Thoracic aorta (tissue), 2 donors: ENCODE measurements at regions not wholly inside any gene's neighbourhood (a gene's known extent, or its start where the extent isn't known, plus 50 kb on each side); places are given as distances from the start of the nearest gene placed in this dataset.

Experiments
- ATAC-seq: fragments of 150-250 bp; one replicate; pipeline ENCODE4 v1.8.0; 2017; ENCODE audit warnings: low read depth; ENCODE audit not compliant: insufficient number of reproducible peaks, low FRiP score
- DNase-seq: peaks from one replicate; pipeline ENCODE4 v3.0.0-alpha.2; 2020; ENCODE audit warnings: low spot score
- H3K27ac ChIP-seq, 2 donors: fragments of 200-600 bp; sonication (generic); 1 replicate in 1 of 2; 2 replicates in 1 of 2; pipeline ENCODE4 v1.5.1; 2016; ENCODE audit warnings: mild to moderate bottlenecking in 2 of 2, moderate library complexity in 2 of 2
- H3K27me3 ChIP-seq: fragments of 200-600 bp; sonication (generic); replicated peaks from 2 replicates; pipeline ENCODE4 v1.6.0; 2016; ENCODE audit warnings: mild to moderate bottlenecking; ENCODE audit not compliant: insufficient read depth
- H3K36me3 ChIP-seq: fragments of 200-600 bp; sonication (generic); one replicate; pipeline ENCODE4 v1.5.1; 2016
- H3K4me1 ChIP-seq, 2 donors: fragments of 200-600 bp; sonication (generic); 1 replicate in 1 of 2; 2 replicates in 1 of 2; pipeline versions ENCODE4 v1.5.1 to v1.6.0; 2016; ENCODE audit warnings: low read depth in 2 of 2, mild to moderate bottlenecking in 1 of 2; ENCODE audit not compliant: control insufficient read depth in 1 of 2
- H3K4me3 ChIP-seq: fragments of 200-600 bp; sonication (generic); 2 replicates; pipeline ENCODE4 v1.5.1; 2016; ENCODE audit warnings: mild to moderate bottlenecking
- H3K9me3 ChIP-seq: fragments of 200-600 bp; sonication (generic); 2 replicates; pipeline ENCODE4 v1.5.1; 2016
- TF ChIP-seq, protein P1 (sequence below): fragments of 200-600 bp; sonication (generic); IDR thresholded peaks from one replicate; pipeline ENCODE4 v1.5.1; 2019; ENCODE audit warnings: antibody characterized with exemption

DNA sequence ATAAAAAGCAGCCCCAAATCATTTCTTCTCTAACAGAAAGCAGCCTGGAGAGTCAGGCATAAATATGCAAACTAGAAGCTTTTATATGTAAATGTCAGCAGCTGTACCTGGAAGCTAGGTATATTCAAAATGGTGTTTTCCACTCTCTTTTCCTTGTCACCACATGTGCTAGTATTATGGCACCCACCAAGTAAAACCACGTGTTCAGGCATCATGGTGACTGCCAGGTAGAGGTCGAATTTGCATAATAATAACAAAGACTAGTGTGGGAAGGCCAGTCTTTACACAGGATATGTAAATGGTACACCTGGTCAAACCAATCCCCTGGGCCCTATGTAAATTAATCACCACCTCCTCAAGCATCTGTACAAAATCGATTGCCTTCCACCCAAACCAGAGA, 124.0 kb downstream of the MMUT start:
- DNase-seq = no peak
- ATAC-seq = no peak
- Histone ChIP-seq H3K36me3 (no peaks in the 10 kb centered on the region), H3K4me1 (no peaks in the 10 kb centered on the region), H3K4me3 (no peak overlapping the region), H3K27me3 (no peaks in the 10 kb centered on the region), H3K27ac (no peak overlapping the region), H3K9me3 (no peaks in the 10 kb centered on the region)
- TF ChIP-seq, protein P1, sequence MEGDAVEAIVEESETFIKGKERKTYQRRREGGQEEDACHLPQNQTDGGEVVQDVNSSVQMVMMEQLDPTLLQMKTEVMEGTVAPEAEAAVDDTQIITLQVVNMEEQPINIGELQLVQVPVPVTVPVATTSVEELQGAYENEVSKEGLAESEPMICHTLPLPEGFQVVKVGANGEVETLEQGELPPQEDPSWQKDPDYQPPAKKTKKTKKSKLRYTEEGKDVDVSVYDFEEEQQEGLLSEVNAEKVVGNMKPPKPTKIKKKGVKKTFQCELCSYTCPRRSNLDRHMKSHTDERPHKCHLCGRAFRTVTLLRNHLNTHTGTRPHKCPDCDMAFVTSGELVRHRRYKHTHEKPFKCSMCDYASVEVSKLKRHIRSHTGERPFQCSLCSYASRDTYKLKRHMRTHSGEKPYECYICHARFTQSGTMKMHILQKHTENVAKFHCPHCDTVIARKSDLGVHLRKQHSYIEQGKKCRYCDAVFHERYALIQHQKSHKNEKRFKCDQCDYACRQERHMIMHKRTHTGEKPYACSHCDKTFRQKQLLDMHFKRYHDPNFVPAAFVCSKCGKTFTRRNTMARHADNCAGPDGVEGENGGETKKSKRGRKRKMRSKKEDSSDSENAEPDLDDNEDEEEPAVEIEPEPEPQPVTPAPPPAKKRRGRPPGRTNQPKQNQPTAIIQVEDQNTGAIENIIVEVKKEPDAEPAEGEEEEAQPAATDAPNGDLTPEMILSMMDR = no peak

DNA sequence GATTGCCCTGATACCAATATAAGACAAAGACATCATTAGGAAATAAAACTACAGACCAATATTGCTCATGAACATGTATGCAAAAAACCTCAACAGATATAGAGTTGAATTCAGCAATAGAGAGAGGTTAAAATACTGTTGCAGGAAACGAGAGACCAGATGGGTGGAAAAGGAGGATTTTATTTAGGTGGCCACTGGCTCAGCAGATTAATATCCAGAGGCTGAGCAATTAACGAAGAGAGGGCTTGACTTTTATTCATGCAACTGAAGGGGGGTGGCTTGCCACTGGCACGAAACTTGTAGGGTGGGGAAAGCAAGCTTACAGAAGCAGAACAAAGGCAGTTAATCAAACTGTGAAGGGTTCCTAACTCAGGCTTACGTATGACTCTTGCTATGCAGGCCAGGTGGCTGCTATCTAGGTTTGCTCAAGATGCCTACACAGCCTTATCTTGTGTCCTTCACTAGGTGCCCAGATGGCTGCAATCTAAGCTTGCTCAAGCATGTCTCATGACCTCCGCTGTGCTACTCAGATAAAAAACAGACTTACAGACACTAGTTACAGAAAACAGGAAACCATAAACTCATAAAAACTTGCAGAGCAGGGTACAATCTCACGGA, 126.4 kb downstream of the MMUT start:
- no peaks in the 10 kb centered on the region for H3K9me3 ChIP-seq
- no peak for ATAC-seq

DNA sequence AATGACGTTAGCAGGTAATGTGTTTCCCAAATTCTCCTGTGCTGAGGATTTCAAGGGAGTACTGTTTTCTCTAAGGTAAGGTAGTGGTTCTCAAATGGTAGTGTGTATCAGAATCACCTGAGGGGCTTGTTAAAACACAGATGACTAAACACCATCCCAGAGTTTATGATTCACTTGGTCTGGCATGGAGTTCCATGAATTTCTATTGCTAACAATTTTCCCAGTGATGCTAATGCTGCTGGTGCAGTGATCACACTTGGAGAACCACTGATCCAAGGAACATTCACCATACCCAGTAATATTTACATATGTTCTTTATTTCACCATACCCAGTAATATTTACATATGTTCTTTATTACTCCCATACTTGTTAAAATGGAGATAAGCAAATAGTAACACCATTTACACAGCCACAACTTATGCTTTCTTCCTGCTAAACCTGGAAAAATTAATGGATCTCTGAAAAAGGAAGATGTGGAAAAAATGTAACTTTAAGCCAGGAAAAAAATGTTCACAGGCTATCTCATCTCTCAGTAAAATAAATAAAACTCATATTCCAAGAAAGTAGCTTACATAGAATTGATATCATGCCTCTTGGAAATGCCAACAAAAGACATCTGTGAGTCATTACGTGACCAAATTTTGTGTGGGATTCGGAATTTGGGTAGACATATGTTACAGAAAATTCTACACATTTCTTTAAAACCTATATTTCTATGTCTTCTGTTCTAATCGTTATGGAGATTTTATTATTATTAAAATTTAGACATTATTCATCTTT, 129.5 kb downstream of the MMUT start:
- Histone ChIP-seq H3K4me3 (no peak overlapping the region), H3K9me3 (no peaks in the 10 kb centered on the region), H3K36me3 (no peaks in the 10 kb centered on the region), H3K27me3 (no peaks in the 10 kb centered on the region), H3K27ac (no peak overlapping the region), H3K4me1 (peaks cover 0 to under 1% of the 10 kb centered on the region in 2 donors)
- DNase-seq (no peak), ATAC-seq (no peak)
- TF ChIP-seq, protein P1 = no peak

More for the DNA sequence above, 126.4 kb downstream of the MMUT start:
- Histone ChIP-seq H3K4me3 (no peak overlapping the region), H3K27me3 (no peaks in the 10 kb centered on the region), H3K27ac (no peak overlapping the region), H3K36me3 (no peaks in the 10 kb centered on the region), H3K4me1 (no peaks in the 10 kb centered on the region)
- TF ChIP-seq, protein P1 = no peak
- DNase-seq = no peak

DNA sequence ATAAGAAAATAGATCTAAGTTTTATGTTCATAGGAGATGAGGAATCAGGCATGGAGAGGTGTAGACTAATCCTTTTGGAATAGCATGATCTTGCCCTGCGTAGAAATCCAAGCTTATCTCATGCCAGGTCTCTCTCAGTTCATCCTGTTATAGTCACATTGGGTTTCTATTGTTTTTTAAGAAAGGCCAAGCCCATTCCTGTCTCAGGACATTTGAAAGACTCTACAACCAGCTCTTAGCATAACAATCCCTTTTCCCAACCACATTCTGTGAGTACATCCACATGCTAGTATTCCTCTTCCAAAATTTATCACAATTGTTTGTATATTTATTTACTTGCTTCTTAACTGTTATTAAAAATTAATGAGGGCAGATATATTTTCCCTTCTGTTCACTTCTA, 130.3 kb downstream of the MMUT start:
- Histone ChIP-seq H3K27me3 (no peaks in the 10 kb centered on the region), H3K36me3 (no peaks in the 10 kb centered on the region), H3K4me3 (no peak overlapping the region), H3K4me1 (peaks cover 0 to 8% of the 10 kb centered on the region in 2 donors), H3K27ac (no peak overlapping the region), H3K9me3 (no peaks in the 10 kb centered on the region)
- ATAC-seq = no peak
- TF ChIP-seq, protein P1 = no peak
- no peak for DNase-seq

DNA sequence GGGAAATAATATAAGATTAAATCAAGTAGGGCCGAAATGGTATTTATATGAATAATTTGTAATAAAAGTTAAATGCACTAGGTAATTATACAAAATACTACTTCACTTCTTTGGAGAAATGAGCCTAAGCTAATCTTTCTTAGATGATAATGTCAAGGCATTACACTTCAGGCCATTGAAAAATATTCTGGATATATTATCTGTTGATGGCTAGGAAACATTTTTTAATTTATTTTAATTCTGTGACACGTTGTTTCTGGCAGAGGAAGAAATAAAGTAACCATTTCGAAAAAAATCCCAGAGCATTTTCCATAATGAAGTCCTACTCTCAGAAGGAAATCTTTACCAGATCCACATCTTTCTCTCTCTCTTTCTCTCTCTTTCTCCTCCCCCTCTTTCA, 133.9 kb downstream of the MMUT start:
- DNase-seq (no peak), ATAC-seq (no peak)
- no peaks in the 10 kb centered on the region for H3K36me3 ChIP-seq
- no peaks in the 10 kb centered on the region for H3K9me3 ChIP-seq
- H3K4me3 ChIP-seq = no peak overlapping the region
- TF ChIP-seq, protein P1 = no peak
- no peak overlapping the region for H3K27ac ChIP-seq
- H3K27me3 ChIP-seq = no peaks in the 10 kb centered on the region
- H3K4me1 ChIP-seq = peaks cover 3 to 29% of the 10 kb centered on the region in 2 donors
